ENCODE measurements at regions not wholly inside any gene's neighbourhood (a gene's known extent, or its start where the extent isn't known, plus 50 kb on each side); places are given as distances from the start of the nearest gene placed in this dataset.
"Not testable (repeated sequence)": the region's sequence is repeated elsewhere in the genome, so short reads cannot be mapped to it uniquely, and the experiment has no call there.

GRCh38 chr2:144643537-144644336 lies 123.8 kb upstream of the ZEB2 start:
- intact Hi-C loops (cut with micrococcal nuclease; ENCODE audit: unreplicated experiment) = no loop called here
- Histone ChIP-seq H3K27ac (ENCODE audit: low read depth, low read length, poor library complexity, severe bottlenecking) (no peak overlapping the region), H3K9me3 (ENCODE audit: low read depth, low read length, poor library complexity, severe bottlenecking) (no peaks in the 10 kb centered on the region), H3K27me3 (replicated peaks; ENCODE audit: insufficient read depth, low read depth, low read length, poor library complexity) (no peaks in the 10 kb centered on the region), H3K4me3 (ENCODE audit: low read depth, low read length, poor library complexity, severe bottlenecking) (no peak overlapping the region), H3K4me1 (ENCODE audit: insufficient read depth, low read length, poor library complexity, severe bottlenecking) (peaks cover 15% of the 10 kb centered on the region), H3K36me3 (ENCODE audit: insufficient read depth, low read length, poor library complexity, severe bottlenecking) (no peaks in the 10 kb centered on the region)
- TF ChIP-seq, protein P1, sequence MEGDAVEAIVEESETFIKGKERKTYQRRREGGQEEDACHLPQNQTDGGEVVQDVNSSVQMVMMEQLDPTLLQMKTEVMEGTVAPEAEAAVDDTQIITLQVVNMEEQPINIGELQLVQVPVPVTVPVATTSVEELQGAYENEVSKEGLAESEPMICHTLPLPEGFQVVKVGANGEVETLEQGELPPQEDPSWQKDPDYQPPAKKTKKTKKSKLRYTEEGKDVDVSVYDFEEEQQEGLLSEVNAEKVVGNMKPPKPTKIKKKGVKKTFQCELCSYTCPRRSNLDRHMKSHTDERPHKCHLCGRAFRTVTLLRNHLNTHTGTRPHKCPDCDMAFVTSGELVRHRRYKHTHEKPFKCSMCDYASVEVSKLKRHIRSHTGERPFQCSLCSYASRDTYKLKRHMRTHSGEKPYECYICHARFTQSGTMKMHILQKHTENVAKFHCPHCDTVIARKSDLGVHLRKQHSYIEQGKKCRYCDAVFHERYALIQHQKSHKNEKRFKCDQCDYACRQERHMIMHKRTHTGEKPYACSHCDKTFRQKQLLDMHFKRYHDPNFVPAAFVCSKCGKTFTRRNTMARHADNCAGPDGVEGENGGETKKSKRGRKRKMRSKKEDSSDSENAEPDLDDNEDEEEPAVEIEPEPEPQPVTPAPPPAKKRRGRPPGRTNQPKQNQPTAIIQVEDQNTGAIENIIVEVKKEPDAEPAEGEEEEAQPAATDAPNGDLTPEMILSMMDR (conservative IDR thresholded peaks at IDR 0.05; ENCODE audit: low read depth, low read length) = no peak
- TF ChIP-seq EZH2 (IDR thresholded peaks at IDR 0.05; ENCODE audit: borderline replicate concordance, low read depth, low read length, poor library complexity, severe bottlenecking) = no peak
- BruUV-seq (replicated peaks) = no TSS peak
- CTCF ChIA-PET = no interaction called here
- peak; percentile 87 for DNase-seq (ENCODE audit: low spot score)
- POLR2A ChIA-PET (ENCODE audit: low non-redundant PET) = no interaction called here

DNA sequence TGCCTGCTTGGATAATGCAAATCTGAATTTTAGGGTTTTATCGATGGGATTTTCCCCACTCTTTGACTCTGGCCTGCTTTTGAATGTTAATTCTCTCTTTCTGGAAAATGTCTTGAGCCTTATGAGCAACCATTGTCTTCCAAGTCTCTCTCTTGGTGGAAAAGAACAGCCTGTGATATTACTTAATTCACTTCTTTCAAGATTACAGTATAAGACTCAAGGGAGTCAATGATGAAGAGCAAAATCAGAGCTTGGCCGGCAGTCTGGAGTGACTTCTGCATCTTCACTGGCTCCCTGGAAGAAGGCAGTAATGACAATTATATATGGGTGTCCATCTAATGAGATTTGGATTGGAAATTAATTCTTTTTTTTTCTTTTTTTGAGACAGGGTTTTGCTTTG lies 122.9 kb upstream of the ZEB2 start:
- ChIA-PET CTCF (no interaction called here), POLR2A (ENCODE audit: low non-redundant PET) (no interaction called here)
- DNase-seq (ENCODE audit: low spot score) = no peak
- H3K36me3 ChIP-seq (ENCODE audit: insufficient read depth, low read length, poor library complexity, severe bottlenecking) = no peaks in the 10 kb centered on the region
- no peak overlapping the region for H3K4me3 ChIP-seq (ENCODE audit: low read depth, low read length, poor library complexity, severe bottlenecking)
- no peaks in the 10 kb centered on the region for H3K27me3 ChIP-seq (replicated peaks; ENCODE audit: insufficient read depth, low read depth, low read length, poor library complexity)
- H3K9me3 ChIP-seq (ENCODE audit: low read depth, low read length, poor library complexity, severe bottlenecking) = no peaks in the 10 kb centered on the region
- H3K4me1 ChIP-seq (ENCODE audit: insufficient read depth, low read length, poor library complexity, severe bottlenecking) = peaks cover 15% of the 10 kb centered on the region
- intact Hi-C loops (cut with micrococcal nuclease; ENCODE audit: unreplicated experiment) = no loop called here
- no TSS peak for BruUV-seq (replicated peaks)
- peak overlapping the region; percentile 29 for H3K27ac ChIP-seq (ENCODE audit: low read depth, low read length, poor library complexity, severe bottlenecking)
- no peak for TF ChIP-seq EZH2 (IDR thresholded peaks at IDR 0.05; ENCODE audit: borderline replicate concordance, low read depth, low read length, poor library complexity, severe bottlenecking)
- TF ChIP-seq, protein P1 (conservative IDR thresholded peaks at IDR 0.05; ENCODE audit: low read depth, low read length) = no peak

DNA sequence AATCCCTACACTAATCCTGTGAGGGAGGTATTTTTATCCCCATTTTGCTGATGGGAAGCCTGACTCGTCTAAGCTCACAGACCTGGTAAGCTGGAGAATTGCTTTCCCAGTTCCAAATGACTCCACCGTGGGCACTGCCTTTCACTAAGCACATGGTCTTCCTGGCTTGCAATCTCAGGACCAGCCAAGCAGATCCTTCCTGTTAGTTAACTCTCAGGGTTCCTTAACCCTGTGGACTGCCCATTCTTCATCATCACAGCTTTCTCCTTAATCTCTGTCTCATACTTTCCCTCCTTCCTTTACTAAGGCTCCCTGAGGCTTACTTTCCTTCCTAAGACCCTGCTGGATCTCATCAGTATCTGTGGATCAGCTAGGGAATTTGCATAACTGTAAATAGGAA lies 122.2 kb upstream of the ZEB2 start:
- no peak for DNase-seq (ENCODE audit: low spot score)
- Histone ChIP-seq H3K27ac (ENCODE audit: low read depth, low read length, poor library complexity, severe bottlenecking) (no peak overlapping the region), H3K4me1 (ENCODE audit: insufficient read depth, low read length, poor library complexity, severe bottlenecking) (peaks cover 15% of the 10 kb centered on the region), H3K4me3 (ENCODE audit: low read depth, low read length, poor library complexity, severe bottlenecking) (no peak overlapping the region), H3K27me3 (replicated peaks; ENCODE audit: insufficient read depth, low read depth, low read length, poor library complexity) (no peaks in the 10 kb centered on the region), H3K9me3 (ENCODE audit: low read depth, low read length, poor library complexity, severe bottlenecking) (no peaks in the 10 kb centered on the region), H3K36me3 (ENCODE audit: insufficient read depth, low read length, poor library complexity, severe bottlenecking) (no peaks in the 10 kb centered on the region)
- TF ChIP-seq EZH2 (IDR thresholded peaks at IDR 0.05; ENCODE audit: borderline replicate concordance, low read depth, low read length, poor library complexity, severe bottlenecking) = no peak
- TF ChIP-seq, protein P1 (conservative IDR thresholded peaks at IDR 0.05; ENCODE audit: low read depth, low read length) = no peak
- POLR2A ChIA-PET (ENCODE audit: low non-redundant PET) = no interaction called here
- no TSS peak for BruUV-seq (replicated peaks)
- intact Hi-C loops (cut with micrococcal nuclease; ENCODE audit: unreplicated experiment) = no loop called here
- CTCF ChIA-PET = no interaction called here

- H3K4me1 ChIP-seq (ENCODE audit: insufficient read depth, low read length, poor library complexity, severe bottlenecking); POLR2A ChIA-PET (ENCODE audit: low non-redundant PET); H3K27me3 ChIP-seq (replicated peaks; ENCODE audit: insufficient read depth, low read depth, low read length, poor library complexity); H3K9me3 ChIP-seq (ENCODE audit: low read depth, low read length, poor library complexity, severe bottlenecking); H3K27ac ChIP-seq (ENCODE audit: low read depth, low read length, poor library complexity, severe bottlenecking); BruUV-seq (replicated peaks); H3K36me3 ChIP-seq (ENCODE audit: insufficient read depth, low read length, poor library complexity, severe bottlenecking); DNase-seq (ENCODE audit: low spot score); intact Hi-C loops (cut with micrococcal nuclease; ENCODE audit: unreplicated experiment); H3K4me3 ChIP-seq (ENCODE audit: low read depth, low read length, poor library complexity, severe bottlenecking); CTCF ChIA-PET: not testable (repeated sequence)
Measured at GRCh38 chr2:144638250-144638649, 118.3 kb upstream of the ZEB2 start.

GRCh38 chr2:144636860-144637259 lies 116.9 kb upstream of the ZEB2 start:
- DNase-seq (ENCODE audit: low spot score) = not testable (repeated sequence)

More at GRCh38 chr2:144636860-144637259, 116.9 kb upstream of the ZEB2 start:
- H3K27me3 ChIP-seq (replicated peaks; ENCODE audit: insufficient read depth, low read depth, low read length, poor library complexity); intact Hi-C loops (cut with micrococcal nuclease; ENCODE audit: unreplicated experiment); H3K36me3 ChIP-seq (ENCODE audit: insufficient read depth, low read length, poor library complexity, severe bottlenecking); CTCF ChIA-PET; H3K9me3 ChIP-seq (ENCODE audit: low read depth, low read length, poor library complexity, severe bottlenecking); H3K4me1 ChIP-seq (ENCODE audit: insufficient read depth, low read length, poor library complexity, severe bottlenecking); H3K27ac ChIP-seq (ENCODE audit: low read depth, low read length, poor library complexity, severe bottlenecking); H3K4me3 ChIP-seq (ENCODE audit: low read depth, low read length, poor library complexity, severe bottlenecking); POLR2A ChIA-PET (ENCODE audit: low non-redundant PET); BruUV-seq (replicated peaks): not testable (repeated sequence)
